Islet precursor cell (in vitro differentiated cells): ENCODE measurements at regions not wholly inside any gene's neighbourhood (a gene's known extent, or its start where the extent isn't known, plus 50 kb on each side); places are given as distances from the start of the nearest gene placed in this dataset.
A peak's percentile ranks its signal among the peaks of the same experiment; 100 is the strongest.

Source experiments
- DNase-seq: peaks from one replicate; pipeline ENCODE4 v3.0.0-alpha.2; 2018

DNA sequence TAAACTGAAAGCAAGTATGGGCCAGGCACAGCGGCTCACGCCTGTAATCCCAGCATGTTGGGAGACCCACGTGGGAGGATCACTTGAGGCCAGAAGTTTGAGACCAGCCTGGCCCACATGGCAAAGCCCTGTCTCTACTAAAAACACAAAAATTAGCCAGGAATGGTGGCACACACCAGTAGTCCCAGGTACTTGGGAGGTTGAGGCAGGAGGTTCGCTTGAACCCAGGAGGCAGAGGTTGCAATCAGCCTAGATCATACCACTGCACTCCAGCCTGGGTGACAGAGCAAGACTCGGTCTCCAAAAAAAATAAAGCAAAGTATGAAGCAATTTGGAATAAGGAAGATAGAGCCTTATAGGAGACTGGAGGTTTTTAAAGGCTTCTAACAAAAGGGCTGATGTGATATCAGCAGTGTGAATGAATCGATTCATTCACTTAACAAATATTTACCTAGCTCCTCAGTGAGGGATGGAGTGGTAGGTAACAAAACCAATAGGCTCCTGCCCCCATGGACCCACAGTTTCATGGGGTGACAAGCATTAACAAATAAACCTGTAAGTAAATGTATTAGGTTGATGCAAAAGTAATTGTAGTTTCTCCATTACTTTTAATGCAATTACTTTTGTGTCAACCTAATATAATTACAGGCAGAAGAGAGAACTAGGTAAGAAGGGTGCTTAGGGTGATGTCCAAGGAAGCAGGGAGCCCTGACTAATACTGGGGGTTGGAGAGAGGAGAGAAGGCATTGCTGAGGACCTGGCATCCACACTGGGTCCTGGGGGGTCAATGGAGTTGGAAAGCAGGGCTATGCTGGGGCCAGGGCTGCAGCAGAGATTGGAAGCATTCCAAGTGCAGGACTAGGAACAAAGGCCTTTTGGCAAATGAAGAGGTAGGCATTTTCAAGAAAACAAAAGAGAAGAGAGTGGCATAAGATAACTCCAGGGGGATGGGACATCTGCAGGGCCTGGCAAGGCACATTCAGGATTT lies 195.4 kb upstream of the ARL4C start:
- no peak for DNase-seq

DNA sequence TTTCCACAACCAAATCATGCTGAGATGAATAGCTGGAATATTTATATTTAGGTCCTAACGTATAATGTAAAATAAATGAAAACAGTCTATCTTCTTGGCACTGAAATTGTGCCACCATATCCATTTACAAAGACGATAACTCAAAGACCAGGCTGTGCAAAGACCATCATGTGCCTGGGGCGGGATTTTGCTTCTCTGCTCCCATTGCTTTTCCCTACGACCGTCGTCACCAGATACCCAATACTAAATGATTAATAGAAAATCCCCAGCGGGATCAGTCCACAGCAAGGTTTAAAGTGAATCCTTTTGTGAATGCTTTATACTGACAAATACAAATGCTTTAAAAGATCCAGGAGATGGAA lies 194.3 kb upstream of the ARL4C start:
- DNase-seq: no peak

DNA sequence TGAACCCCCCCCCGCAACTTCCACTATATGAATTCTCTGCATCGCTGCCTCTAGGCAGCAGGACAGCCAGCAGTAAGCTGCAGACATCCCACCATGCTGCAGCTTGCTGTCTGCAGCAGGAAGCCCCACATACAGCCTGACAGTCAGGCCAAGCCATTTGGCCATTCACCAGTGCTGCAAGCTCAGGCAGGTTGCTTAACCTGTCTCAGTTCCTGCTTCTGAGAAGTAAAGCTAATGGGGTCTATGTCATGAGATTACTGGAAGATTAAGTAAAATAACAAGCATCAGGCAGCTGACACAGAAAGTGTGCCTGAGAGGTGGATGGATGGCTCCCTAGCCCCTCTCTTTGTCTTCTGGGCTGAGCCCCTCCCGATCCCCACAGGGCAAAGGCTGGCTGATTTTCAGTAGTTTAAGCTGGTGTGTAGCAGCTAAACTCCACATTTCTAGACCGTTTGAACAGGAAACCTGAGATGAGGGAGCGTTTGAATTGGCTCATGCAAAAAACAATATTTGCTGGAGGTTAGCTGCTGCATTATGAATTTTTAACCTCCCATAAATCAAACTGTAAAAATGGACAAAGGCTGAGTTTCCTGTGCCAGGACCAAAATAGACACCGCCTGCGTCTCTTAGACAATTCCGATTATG lies 193.8 kb upstream of the ARL4C start:
- no peak for DNase-seq

DNA sequence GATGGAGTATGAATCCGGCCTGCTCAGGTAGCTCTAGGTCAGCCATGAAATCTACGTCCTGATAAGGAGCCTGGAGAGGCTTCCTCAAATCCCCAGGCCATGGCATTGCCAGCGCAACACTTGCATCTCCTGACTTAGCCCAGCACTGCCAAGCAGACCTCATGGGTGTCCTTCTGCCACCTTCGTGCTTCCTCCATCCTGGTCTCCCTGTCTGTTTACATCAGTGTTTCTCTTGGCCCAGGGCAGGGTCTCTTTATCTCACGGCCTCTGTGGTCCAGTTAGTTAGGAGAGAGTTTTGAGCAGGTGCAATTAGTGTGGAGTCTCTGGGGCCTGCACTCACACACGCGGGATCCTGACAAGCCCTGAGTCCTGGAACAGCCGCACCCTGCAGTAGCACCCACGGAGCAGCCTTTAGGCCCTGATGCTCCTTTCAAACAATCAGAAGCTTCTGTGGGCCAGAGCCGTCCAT lies 193.1 kb upstream of the ARL4C start:
- DNase-seq: no peak

DNA sequence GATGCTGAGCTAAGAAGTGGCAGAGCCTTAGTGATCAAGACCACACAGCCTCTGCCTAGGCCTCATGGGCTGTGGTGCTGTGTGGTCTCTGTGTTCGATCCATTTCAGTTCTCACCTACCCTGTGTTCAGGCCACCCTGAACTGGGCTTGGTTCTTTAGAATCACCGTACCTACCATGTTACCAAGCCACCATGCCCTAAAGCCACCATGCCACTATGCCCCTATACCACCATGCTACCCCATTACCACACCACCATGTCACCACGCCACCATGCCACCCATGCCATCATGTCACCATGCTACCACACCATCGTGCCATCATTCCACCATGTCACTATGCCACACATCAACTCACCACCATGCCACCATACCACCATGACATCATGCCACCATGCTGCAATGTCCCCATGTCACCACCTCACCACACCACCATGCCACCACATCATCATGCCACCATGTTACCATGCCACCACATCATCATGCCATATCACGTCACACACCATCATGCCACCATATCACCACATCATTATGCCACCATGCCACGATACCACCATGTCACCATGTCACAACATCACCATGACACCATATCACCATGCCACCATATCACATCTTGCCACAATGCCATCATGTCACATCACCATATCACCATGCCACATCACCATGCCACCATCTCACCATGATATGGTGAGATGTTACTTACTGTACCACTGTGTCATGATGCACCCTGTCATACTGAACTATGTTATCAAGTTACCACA lies 191.0 kb upstream of the ARL4C start:
- DNase-seq: no peak

DNA sequence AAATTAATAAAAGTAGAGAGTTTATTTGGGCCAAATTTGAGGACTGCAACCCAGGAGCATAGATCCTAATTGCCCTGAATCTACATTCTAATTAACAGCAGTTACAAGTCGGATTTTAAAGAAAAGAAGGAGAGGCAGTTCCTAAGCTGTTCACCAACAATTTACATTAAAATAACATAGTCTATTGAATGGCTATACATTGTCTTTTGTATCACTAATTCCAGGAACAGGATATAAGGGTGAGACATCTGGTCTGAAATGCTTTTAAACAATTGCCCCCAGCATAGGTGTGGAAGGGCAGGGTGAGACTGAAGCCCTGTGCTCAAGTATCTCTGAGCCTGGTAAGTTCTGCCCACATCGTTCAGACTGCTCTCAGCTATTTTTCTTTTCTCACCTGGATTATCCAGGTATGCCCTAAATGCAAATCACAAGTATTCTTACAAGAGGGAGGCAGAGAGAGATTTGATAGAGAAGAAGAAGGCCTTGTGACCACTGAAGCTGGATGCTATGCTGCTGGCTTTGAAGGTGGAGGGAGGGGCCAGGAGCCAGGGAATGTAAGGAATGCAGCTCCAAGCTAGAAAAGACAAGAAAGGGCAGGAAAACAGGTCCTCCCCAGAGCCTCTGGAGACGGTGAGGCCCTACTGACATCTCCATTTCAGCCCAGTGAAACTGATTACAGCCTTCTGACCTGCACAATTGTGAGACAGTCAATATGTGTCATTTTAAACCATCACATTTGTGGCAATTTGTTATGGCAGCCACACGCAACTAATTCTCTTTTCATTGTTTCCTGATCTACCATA lies 189.4 kb upstream of the ARL4C start:
- peak; percentile 96 for DNase-seq

DNA sequence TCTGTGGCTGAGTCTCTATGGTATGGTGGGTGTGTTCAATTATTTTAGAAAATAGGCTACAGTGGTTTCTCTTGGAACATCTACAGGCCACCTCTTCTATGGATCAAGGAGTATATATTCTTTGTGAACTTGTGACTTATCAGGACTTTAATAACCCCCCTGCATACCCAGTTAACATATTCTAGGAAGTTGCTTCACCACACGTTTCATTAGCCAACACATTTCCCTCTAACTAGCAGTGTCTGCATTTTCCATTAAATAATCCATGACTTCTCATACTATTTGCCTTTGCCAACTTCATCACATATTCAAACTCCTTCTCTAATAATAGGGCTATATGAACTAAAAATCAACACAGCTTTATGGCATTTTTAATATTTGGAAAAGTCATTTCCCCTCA lies 187.6 kb upstream of the ARL4C start:
- no peak for DNase-seq

DNA sequence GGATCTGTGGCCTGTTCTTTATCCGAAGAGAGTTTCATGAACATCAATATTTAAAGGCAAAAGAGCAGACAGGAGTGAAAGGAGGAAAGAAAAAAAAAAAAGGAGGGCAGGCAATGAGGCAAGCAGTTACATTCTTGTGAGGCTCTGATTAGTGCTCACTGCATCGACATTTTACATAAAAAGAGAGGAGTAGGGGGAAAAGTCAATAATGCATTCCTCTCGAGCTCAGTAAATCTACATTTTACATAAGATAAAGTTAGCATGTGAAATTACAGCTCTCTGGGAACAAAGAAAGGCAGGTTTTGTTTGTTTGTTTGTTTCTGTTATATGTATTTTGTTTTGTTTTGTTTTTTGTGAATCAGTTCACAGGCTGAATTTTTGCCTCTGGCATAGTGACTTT lies 187.1 kb upstream of the ARL4C start:
- no peak for DNase-seq

DNA sequence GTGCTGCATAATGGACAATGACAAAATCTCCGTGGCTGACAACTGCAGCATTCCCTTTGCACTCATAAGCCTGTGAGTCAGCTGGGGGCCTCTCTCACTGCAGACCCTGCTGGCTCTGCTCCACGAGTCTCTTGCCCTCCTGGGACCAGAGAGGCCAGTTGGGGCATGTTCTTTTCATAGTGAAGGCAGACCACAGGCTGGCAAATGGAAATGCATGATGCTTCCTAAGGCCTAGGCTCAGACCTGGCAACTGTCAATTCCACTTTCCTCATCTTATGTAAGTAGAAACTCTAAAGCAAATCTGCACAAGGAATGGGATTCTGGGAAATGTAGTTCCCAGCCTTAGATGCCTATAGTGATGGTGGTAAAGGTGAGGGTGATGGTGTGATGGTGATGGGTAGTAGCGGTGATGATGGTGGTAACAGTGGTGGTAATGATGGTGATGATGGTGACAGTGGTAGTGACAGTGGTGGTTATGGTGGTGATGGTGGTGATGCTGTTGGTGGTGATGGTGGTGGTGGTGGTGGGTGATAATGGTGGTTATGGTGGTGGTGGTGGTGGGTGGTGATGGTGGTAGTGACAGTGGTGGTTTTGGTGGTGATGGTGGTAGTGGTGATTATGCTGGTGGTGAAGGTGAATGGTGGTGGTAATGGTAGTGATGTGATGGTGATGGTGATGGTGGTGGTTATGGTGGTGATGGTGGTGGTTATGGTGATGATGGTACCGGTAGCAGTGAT lies 185.8 kb upstream of the ARL4C start:
- peak; percentile 81 for DNase-seq

DNA sequence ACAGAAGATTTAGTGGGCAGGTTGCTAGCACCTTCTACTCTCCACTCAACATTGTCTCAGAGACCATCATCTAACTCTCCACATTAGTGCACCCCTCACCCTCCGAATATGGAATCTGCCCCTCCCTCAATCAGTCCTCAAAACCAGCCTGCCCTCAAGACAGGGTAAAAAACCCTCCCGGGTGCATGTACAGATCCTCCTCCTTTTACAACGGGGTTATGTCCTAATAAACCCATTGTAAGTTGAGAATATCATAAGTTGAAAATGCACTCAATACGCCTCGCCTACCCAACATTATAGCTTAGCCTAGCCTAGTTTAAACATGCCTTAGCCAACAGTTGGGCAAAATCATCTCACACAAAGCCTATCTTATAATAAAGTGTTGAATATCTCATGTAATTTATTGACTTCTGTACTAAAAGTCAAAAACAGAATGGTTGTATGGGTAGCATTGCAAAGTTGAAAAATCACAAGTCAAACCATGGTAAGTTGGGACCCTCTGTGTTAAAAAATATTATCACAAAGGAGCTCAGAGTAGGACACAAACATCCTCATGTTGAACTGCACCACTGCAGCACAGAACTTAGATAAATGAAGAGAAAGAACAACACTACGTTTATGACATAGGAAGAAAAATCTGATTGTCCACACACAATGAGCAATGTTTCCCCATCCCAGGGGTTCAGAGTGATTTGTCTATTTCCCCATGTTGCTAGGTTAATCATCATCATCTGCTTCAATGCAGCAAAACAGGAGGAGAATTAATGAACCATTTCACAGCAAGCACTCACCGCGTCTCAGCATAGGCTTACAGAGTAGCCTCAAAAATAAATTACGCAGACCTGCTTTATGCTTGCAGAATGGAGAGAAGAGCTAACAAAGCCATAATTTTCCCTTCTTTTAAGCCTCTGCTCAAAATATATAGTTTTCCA lies 184.1 kb upstream of the ARL4C start:
- DNase-seq: no peak

DNA sequence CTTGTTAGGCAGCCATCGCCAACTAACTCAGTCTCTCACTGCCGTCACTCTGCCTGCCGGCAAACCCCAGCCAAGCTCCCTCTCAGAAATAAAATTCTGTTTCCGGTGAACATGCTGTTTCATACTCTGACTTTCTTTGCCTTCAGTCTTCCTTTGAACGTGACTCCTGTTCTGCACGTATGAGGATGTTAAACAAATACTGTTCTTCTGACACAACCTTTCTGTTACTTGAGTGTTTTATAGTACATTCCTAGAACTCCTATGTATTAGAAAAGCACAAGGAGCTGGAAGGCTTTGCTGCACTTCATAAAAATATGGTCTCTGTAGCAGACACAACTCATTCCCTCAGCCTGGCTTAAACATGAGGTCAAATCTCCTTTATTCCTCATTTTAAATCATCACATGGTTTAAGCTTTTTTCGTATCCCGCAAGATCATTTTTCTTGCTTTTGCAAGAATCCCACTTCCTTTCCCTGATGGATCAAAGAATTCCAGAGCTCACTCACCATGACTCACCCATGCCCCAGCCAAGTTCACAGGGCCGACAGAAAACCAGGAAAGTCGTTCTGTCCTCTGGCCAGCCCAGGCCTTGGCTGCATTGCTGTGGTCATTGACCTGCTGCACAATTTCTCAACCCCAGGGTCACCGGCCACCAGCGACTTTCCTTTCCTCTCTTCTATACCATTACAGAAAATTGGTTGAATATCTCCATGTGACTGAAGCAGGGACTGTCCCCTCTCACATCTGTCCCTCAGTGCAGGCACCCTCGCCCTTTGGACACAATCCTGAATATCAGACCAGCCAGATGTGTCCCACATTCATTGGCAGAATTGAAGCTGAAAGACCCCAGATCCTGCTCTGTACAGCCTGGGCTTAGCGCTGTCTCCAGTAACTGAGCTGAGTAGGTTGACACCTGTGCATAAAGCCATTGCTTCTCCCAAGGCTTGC lies 183.1 kb upstream of the ARL4C start:
- DNase-seq: peak; percentile 95

DNA sequence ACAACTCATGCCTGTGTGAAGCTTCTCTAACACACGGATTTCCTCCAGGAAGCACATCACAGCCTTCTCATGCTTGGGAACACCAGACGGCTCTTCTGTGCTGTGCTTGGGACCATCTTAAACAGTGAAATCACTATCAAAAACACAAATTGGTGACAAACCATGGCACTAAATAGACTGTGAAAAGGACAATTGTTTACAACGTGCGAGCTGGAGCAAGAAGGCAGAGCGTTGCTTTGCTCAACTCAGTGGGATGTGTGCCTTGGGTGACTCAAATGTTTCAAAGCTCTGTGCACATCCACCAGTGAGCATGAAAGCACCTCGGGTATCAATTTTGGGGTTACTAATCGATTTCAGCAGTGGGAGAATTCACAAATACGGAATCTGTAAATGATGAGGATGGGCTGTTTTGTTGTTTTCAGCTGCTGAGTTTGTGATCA lies 182.4 kb upstream of the ARL4C start:
- DNase-seq: no peak

DNA sequence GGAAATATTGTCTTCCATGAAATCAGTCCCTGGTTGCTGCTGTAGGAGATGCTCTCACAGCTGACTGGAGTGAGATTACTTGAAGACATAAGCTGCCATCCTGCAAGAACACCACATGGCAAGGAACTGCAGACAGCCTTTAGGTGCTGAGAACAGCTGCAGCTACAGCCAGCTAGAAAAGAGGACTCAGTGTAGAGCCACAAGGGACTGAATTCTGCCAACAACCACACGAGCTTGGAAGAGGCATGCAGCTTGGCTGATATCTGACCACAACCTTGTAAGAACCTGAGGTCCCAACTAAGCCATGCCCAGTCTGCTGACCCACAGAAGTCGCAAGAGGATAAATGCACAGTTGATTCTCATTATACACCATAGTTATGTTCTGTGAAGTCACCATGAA lies 181.8 kb upstream of the ARL4C start:
- DNase-seq: no peak

DNA sequence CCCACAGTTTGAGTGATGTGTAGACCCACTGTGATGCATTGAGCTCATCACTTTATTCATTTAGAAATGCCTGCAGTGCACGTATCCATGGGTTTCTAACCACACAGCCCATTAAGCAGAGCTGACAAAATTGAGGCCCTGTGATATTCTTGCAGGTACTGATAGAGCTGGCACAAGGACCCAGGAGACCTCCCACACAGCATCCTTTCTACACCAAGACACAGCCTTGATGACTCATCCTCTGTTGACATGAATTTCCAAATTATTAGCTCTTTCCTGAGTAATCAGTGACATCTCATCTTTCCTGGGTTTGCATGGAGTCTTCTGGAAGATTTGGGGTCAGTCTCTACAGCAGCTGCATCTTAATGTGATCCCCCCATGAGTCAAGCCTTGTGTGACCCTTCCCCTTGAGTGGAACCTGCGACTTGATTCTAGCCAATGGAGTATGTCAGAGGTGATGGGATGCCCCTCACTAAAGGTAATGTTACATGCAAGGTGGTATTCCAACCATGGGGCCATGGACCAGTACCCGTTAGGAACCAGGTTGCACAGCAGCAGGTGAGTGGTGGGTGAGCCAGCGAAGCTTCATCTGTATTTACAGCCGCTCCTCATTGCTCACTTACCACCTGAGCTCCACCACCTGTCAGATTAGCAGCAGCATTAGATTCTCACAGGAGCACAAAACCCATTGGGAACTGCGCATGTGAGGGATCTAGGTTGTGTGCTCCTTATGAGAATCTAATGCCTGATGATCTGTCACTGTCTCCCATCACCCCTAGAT lies 181.1 kb upstream of the ARL4C start:
- no peak for DNase-seq

DNA sequence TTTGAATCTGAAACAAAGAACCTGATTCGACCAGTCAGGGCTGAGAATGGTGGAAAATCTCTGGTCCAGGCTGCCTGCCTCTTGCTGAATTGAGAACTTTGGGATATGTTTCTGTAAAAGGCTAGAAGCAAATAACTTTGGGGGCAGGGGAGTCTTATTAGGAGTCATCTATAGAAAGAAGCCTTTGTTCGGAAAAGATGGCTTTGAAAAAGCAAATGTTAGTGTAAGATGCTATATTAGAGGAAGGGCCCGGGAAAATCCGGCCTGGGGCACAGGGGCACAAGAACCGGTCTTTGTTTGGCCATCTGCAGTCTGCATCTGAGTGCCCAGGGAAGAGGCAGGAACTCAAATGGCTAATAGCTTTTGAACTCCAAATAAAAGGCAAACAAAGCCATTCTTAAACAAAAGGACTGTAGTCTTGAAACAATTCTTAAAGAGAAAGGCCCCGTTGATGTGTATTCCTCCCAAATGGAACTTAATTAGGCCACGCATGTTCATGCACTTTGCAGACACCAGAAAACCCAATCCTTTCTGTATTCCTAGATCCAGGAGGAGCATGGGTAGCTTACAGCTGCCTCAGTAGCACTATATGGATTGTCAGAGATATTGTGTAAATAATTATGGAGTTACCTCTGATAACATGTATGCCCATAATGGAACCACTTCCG lies 180.0 kb upstream of the ARL4C start:
- DNase-seq: peak; percentile 77

DNA sequence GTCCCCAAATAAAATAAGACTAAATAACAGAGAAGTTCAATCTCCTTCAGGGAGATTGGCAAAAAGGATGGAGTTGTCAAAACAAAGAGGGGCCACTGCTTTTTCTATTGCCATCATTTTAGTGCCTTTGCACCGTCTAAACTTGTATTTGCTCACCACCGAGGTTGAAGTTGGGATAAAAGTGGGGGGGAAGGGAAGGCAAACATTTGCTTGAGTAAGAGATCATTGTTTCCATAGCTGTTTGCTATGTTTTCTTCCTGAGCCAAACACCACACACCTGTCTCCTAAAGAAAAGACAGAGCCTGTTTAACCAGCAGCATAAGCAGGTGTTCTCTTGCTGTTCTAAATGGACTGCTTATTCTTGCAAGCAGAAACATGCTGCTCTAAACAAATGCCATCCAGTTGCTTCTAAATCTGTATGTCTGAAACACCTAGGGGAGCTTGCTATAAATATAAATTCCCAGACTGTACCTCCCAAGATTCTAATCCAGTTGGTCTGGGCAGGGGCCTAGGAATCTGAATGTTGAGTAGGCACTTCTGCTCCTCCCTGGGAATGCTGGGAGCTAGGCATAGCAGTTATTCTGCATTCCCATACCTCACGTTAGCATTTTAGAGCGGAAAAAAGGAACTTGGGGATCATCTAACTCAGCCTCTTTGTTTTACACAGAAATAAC lies 179.4 kb upstream of the ARL4C start:
- no peak for DNase-seq

DNA sequence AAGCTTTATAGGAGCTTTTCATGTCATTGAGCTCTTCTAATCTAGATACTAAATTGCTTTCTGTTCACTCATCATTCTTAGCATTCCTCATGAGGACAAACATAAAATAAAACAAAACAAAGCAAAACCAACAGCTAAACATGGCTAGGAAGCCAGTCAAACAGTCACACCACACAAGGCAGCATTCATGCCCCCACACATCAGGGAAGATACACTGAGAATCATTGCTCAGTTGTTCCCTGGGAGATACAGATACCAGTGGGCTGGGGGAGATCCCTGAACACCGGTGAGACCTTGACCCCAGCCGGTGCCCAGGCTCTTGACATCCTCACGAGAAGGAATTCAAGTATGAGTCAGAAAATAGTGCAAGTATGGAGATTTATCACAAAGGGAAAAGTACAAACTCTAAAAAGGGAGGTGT lies 177.9 kb upstream of the ARL4C start:
- DNase-seq: no peak
